ENCODE measurements at regions not wholly inside any gene's neighbourhood (a gene's known extent, or its start where the extent isn't known, plus 50 kb on each side); places are given as distances from the start of the nearest gene placed in this dataset.

DNA sequence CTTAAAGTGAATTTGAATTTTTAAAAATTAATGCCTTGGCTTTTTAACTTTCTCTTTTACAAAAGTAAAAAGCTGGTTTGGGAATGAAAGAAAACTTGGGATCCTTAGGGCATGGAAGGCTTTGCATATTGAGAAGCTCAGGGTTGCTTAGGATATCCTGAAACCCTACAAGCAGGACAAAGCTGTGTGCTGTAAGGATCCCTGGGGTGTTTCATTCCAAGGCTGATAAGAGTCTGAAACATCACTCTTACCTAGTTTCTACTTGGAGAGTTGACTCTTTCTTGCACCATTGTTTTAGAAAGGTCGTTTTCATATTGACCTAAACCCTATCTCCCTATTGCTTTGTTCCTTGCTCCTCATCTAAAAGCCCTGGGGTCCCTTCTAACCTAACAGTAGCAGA lies 325.9 kb upstream of the NT5C1B start:
- DNase-seq (ENCODE audit: insufficient read length, low spot score) (no peak), FAIRE-seq (no peak)
- TF ChIP-seq, protein P1, sequence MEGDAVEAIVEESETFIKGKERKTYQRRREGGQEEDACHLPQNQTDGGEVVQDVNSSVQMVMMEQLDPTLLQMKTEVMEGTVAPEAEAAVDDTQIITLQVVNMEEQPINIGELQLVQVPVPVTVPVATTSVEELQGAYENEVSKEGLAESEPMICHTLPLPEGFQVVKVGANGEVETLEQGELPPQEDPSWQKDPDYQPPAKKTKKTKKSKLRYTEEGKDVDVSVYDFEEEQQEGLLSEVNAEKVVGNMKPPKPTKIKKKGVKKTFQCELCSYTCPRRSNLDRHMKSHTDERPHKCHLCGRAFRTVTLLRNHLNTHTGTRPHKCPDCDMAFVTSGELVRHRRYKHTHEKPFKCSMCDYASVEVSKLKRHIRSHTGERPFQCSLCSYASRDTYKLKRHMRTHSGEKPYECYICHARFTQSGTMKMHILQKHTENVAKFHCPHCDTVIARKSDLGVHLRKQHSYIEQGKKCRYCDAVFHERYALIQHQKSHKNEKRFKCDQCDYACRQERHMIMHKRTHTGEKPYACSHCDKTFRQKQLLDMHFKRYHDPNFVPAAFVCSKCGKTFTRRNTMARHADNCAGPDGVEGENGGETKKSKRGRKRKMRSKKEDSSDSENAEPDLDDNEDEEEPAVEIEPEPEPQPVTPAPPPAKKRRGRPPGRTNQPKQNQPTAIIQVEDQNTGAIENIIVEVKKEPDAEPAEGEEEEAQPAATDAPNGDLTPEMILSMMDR (IDR thresholded peaks at IDR 0.05; ENCODE audit: insufficient read depth, missing control alignments): no peak

DNA sequence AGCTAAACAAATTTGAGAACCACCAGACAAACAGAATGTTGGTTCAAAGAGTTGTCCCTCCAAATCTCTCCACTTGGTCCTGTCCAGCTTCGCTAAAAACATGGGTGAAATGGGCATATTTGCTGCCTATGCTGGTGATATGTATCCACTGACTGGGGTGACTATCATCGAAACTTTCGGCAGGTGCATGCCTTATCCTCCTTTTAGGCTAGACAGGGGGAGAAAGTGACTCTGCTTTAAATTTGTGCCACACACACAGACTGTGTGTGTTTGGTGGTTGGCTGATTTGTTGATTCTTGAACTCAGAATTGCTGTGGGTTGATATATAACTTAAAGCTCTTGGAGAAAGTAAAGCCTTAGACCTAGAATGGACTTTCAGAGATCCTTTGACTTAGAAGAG lies 324.1 kb upstream of the NT5C1B start:
- TF ChIP-seq, protein P1 (IDR thresholded peaks at IDR 0.05; ENCODE audit: insufficient read depth, missing control alignments): no peak
- FAIRE-seq (no peak), DNase-seq (ENCODE audit: insufficient read length, low spot score) (no peak)

DNA sequence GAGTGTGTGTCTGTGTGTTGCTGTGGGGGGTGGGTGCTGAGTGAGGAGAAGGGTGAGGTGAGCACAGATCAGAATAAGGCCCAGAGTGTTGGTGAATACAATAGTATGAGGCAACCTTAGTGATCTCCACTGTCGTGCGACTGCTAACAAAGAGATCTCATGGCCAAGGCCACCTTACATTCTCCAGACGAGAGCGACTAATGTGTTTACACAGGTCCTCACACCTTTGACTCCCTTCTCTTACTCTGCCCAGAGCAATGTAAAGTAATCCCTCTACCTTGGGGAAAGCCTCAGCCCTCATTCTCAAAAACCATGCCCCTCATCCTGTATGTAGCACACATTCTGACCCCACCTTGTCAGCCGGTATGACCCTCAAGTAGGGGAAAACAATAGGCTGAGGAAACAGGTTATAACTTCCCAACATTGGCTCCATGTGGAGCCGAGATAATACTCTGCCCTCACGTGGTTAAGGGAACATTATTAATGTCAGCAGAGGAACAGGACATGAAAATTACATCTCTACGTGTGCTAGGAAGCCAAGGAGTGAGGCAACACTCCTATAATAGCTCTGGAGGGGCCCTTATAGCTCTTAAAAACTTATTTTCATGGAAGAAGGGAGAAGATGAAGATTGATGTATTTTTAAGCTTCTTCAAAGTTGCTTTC lies 323.0 kb upstream of the NT5C1B start:
- FAIRE-seq (no peak), DNase-seq (ENCODE audit: insufficient read length, low spot score) (no peak)
- TF ChIP-seq, protein P1 (IDR thresholded peaks at IDR 0.05; ENCODE audit: insufficient read depth, missing control alignments): no peak

DNA sequence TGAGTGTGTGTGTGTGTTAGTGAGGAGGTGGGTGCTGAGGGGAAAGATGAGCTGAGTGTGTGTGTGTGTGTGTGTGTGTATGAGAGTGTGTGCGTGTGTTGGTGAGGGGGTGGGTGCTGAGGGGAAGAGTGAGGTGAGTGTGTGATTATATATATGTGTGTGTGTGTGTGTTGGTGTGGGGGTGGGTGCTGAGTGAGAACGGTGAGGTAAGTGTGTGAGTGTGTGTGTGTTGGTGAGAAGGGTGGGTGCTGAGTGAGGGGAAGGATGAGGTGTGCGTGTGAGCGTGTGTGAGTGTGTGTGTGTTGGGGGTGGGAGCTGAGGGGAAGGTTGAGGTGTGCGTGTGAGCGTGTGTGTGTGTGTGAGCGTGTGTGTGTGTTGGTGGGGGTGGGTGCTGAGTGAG lies 322.0 kb upstream of the NT5C1B start:
- FAIRE-seq (no peak), DNase-seq (ENCODE audit: insufficient read length, low spot score) (no peak)
- TF ChIP-seq, protein P1 (IDR thresholded peaks at IDR 0.05; ENCODE audit: insufficient read depth, missing control alignments): no peak

DNA sequence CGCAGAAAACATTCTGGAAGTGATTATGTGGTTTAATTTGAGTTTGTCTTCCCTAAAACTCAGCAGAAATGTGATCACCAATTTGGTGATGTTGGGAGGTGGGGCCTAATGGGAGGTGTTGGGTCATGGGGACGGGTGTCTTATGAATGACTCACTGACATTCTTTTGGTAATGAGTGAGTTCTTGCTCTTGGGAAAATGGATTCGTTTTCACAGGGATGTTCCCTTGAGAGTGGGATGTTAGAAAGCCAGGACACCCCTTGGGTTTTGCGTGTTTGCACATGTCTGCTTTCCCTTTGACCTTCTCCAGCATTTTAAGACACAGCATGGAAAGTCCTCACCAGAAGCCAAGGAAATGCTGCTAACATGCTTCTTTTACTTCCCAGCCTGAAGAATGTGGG lies 321.5 kb upstream of the NT5C1B start:
- TF ChIP-seq, protein P1 (IDR thresholded peaks at IDR 0.05; ENCODE audit: insufficient read depth, missing control alignments): no peak
- FAIRE-seq: no peak
- no peak for DNase-seq (ENCODE audit: insufficient read length, low spot score)

DNA sequence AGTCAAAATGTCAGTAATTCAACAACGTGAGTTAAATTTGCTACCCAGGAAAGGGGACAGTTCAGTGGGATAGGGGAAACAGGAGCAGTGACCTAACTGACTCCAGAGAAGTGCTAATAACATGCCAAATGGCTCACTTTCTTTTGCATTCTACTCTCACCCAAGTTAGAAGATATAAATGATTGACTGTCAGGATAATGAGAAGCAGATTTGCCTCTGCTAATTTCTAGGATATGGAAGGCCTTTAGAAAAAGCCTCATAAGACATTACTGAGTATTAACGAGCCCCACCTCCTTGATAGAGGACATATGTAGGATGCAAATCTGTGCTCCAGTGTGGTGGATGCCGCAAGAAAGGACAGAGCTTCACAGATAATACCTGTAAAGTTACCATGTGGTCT lies 318.6 kb upstream of the NT5C1B start:
- no peak for FAIRE-seq
- TF ChIP-seq, protein P1 (IDR thresholded peaks at IDR 0.05; ENCODE audit: insufficient read depth, missing control alignments): no peak
- no peak for DNase-seq (ENCODE audit: insufficient read length, low spot score)

DNA sequence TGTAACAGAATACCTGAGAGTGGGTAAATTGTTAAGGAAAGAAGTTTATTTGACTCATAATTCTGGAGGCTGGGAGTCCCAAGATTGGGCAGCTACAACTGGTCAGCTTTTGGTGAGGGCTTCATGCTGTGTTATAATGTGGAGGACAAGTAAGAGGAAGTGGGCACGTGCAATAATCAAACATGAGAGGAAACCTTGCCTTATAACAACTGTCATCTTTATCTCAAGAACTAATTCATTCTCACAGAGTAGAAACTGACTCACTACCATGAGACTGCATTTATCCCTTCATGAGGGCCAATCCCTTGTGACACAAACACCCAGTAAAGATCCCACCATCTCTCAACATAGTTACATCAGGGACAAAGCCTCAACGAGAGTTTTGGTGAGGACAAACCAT lies 318.1 kb upstream of the NT5C1B start:
- TF ChIP-seq, protein P1 (IDR thresholded peaks at IDR 0.05; ENCODE audit: insufficient read depth, missing control alignments): no peak
- FAIRE-seq (no peak), DNase-seq (ENCODE audit: insufficient read length, low spot score) (no peak)

All from D721Med (cell line).